NCI-H128 (cell line): ENCODE measurements at regions not wholly inside any gene's neighbourhood (a gene's known extent, or its start where the extent isn't known, plus 50 kb on each side); places are given as distances from the start of the nearest gene placed in this dataset.
"Not testable (repeated sequence)": the region's sequence is repeated elsewhere in the genome, so short reads cannot be mapped to it uniquely, and the experiment has no call there.

Experiments
- DNase-seq: peaks from one replicate; lab custom pipeline; 2025; ENCODE audit not compliant: unreplicated experiment; lab: John Stamatoyannopoulos, UW

GRCh38 chr12:5307065-5307464 is 124.8 kb upstream of the NTF3 start:
- DNase-seq: no peak

GRCh38 chr12:5308216-5308615 is 123.7 kb upstream of the NTF3 start:
- no peak for DNase-seq

- no peak for DNase-seq
Observed at GRCh38 chr12:5308996-5309395, 122.9 kb upstream of the NTF3 start.

- no peak for DNase-seq
Observed at GRCh38 chr12:5309654-5310053, 122.3 kb upstream of the NTF3 start.

GRCh38 chr12:5310151-5310550 is 121.8 kb upstream of the NTF3 start:
- no peak for DNase-seq

GRCh38 chr12:5317556-5317955 is 114.4 kb upstream of the NTF3 start:
- no peak for DNase-seq

GRCh38 chr12:5318874-5319273 is 113.0 kb upstream of the NTF3 start:
- DNase-seq: no peak

- no peak for DNase-seq
Observed at GRCh38 chr12:5328669-5329517, 103.0 kb upstream of the NTF3 start.

GRCh38 chr12:5332551-5332950 is 99.4 kb upstream of the NTF3 start:
- no peak for DNase-seq

- no peak for DNase-seq
Observed at GRCh38 chr12:5333096-5333495, 98.8 kb upstream of the NTF3 start.

GRCh38 chr12:5335069-5335468 is 96.8 kb upstream of the NTF3 start:
- no peak for DNase-seq

GRCh38 chr12:5341086-5341485 is 90.8 kb upstream of the NTF3 start:
- DNase-seq: not testable (repeated sequence)

GRCh38 chr12:5343711-5344110 is 88.2 kb upstream of the NTF3 start:
- DNase-seq: no peak

- no peak for DNase-seq
Observed at GRCh38 chr12:5344131-5344530, 87.8 kb upstream of the NTF3 start.

- no peak for DNase-seq
Observed at GRCh38 chr12:5345534-5345933, 86.4 kb upstream of the NTF3 start.

GRCh38 chr12:5348057-5348456 is 83.9 kb upstream of the NTF3 start:
- DNase-seq: no peak

GRCh38 chr12:5348491-5348890 is 83.4 kb upstream of the NTF3 start:
- DNase-seq: no peak

- no peak for DNase-seq
Observed at GRCh38 chr12:5364036-5364770, 67.7 kb upstream of the NTF3 start.

GRCh38 chr12:5369298-5369697 is 62.6 kb upstream of the NTF3 start:
- no peak for DNase-seq

GRCh38 chr12:5371631-5372030 is 60.3 kb upstream of the NTF3 start:
- DNase-seq: no peak

- DNase-seq: no peak
Observed at GRCh38 chr12:5374713-5375112, 57.2 kb upstream of the NTF3 start.

- no peak for DNase-seq
Observed at GRCh38 chr12:5375547-5376295, 56.2 kb upstream of the NTF3 start.
